ENCODE measurements at regions not wholly inside any gene's neighbourhood (a gene's known extent, or its start where the extent isn't known, plus 50 kb on each side); places are given as distances from the start of the nearest gene placed in this dataset.
"Not testable (repeated sequence)": the region's sequence is repeated elsewhere in the genome, so short reads cannot be mapped to it uniquely, and the experiment has no call there.

DNA sequence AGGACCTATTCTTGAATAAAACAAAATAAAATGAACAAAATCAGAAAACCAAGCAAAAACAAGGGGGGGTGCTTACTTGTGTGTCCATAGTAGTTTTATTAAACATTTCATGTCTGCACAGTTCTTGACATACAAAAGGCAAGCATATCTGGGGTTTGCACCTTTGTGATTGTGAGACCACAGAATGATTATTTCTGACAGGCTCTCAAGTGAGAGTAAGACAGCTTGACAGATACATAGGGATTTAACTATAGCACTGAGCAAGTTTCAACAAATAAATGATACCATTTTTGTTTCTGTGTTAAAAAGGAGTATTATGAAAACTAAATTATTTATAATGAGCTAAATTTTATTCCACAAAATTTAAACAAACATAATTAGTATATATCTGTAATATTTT, 712.0 kb upstream of the PCDH10 start:
- Histone ChIP-seq H3K9me3 (ENCODE audit: control insufficient read depth in 2 of 2, low read length in 2 of 2) (no peaks in the 10 kb centered on the region), H3K27me3 (ENCODE audit: control insufficient read depth in 1 of 2, insufficient read depth in 2 of 2, low read length in 2 of 2) (no peaks in the 10 kb centered on the region), H3K4me3 (ENCODE audit: low read length in 2 of 2) (no peak overlapping the region), H3K36me3 (ENCODE audit: control insufficient read depth in 2 of 2, insufficient read depth in 2 of 2, low read length in 2 of 2) (no peaks in the 10 kb centered on the region), H3K4me1 (ENCODE audit: control insufficient read depth, insufficient read depth, low read length) (no peaks in the 10 kb centered on the region), H3K9ac (ENCODE audit: low read length in 2 of 2) (no peak overlapping the region), H3K27ac (ENCODE audit: low read length) (no peak overlapping the region)

DNA sequence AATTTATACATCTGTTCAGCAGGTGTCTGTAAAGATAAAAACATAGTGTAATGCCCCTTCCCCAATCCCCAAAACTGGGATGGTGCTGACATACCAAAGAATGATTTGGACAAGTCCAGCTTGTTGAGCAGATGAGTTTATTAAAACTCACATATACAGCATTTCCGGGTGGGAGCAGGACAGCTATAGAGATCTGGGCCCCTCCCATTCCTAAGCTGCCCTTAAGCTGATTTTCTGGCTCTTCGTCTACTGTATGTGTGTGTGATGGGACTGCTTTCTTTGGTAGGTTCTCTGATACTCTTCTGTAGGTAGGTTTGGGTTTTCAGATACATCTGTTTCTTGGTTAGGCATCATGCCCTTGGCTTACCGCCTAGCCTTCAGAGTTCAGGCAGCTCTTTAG, 703.7 kb upstream of the PCDH10 start:
- no peak overlapping the region for H3K4me3 ChIP-seq (ENCODE audit: low read length in 2 of 2)
- no peaks in the 10 kb centered on the region for H3K27me3 ChIP-seq (ENCODE audit: control insufficient read depth in 1 of 2, insufficient read depth in 2 of 2, low read length in 2 of 2)
- no peaks in the 10 kb centered on the region for H3K36me3 ChIP-seq (ENCODE audit: control insufficient read depth in 2 of 2, insufficient read depth in 2 of 2, low read length in 2 of 2)
- no peaks in the 10 kb centered on the region for H3K4me1 ChIP-seq (ENCODE audit: control insufficient read depth, insufficient read depth, low read length)
- no peak overlapping the region for H3K9ac ChIP-seq (ENCODE audit: low read length in 2 of 2)
- no peaks in the 10 kb centered on the region for H3K9me3 ChIP-seq (ENCODE audit: control insufficient read depth in 2 of 2, low read length in 2 of 2)
- H3K27ac ChIP-seq (ENCODE audit: low read length) = no peak overlapping the region

DNA sequence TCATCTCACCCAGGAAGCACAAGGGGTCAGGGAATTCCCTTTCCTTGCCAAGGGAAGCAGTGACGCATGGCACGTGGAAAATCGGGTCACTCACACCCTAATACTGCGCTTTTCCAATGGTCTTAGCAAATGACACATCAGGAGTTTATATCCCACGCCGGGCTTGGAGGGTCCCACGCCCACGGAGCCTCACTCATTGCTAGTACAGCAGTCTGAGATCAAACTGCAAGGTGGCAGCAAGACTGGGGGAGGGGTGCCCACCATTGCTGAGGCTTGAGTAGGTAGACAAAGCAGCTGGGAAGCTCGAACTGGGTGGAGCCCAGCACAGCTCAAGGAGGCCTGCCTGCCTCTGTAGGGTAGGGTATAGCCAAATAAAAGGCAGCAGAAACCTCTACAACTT, 691.1 kb upstream of the PCDH10 start:
- not testable (repeated sequence) for H3K9me3 ChIP-seq (ENCODE audit: control insufficient read depth in 2 of 2, low read length in 2 of 2)

DNA sequence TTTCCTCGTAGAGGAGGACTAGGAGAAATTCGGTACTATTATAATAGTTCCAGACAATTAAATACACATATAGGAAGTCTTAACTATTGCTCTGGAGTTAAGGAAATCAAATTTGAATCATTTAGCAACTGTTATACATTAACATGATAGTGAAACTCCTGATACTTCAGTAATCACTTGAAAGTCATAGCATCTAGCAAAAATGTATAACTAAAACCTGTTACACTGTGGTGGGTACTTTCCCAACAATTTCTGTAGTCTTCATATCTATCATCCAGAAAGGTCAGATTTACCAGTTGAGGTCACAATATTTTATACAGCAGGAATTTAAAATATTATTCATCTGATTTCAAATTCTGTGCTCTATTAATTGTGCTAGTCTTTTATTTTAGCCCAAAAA, 669.6 kb upstream of the PCDH10 start:
- Histone ChIP-seq H3K4me1 (ENCODE audit: control insufficient read depth, insufficient read depth, low read length) (no peaks in the 10 kb centered on the region), H3K36me3 (ENCODE audit: control insufficient read depth in 2 of 2, insufficient read depth in 2 of 2, low read length in 2 of 2) (no peaks in the 10 kb centered on the region), H3K4me3 (ENCODE audit: low read length in 2 of 2) (no peak overlapping the region), H3K27ac (ENCODE audit: low read length) (no peak overlapping the region), H3K9ac (ENCODE audit: low read length in 2 of 2) (no peak overlapping the region), H3K9me3 (ENCODE audit: control insufficient read depth in 2 of 2, low read length in 2 of 2) (peaks cover 2 to 5% of the 10 kb centered on the region in 2 donors), H3K27me3 (ENCODE audit: control insufficient read depth in 1 of 2, insufficient read depth in 2 of 2, low read length in 2 of 2) (no peaks in the 10 kb centered on the region)

More for the DNA sequence above, 691.1 kb upstream of the PCDH10 start:
- H3K27ac ChIP-seq (ENCODE audit: low read length); H3K36me3 ChIP-seq (ENCODE audit: control insufficient read depth in 2 of 2, insufficient read depth in 2 of 2, low read length in 2 of 2); H3K27me3 ChIP-seq (ENCODE audit: control insufficient read depth in 1 of 2, insufficient read depth in 2 of 2, low read length in 2 of 2); H3K9ac ChIP-seq (ENCODE audit: low read length in 2 of 2); H3K4me1 ChIP-seq (ENCODE audit: control insufficient read depth, insufficient read depth, low read length); H3K4me3 ChIP-seq (ENCODE audit: low read length in 2 of 2): not testable (repeated sequence)

DNA sequence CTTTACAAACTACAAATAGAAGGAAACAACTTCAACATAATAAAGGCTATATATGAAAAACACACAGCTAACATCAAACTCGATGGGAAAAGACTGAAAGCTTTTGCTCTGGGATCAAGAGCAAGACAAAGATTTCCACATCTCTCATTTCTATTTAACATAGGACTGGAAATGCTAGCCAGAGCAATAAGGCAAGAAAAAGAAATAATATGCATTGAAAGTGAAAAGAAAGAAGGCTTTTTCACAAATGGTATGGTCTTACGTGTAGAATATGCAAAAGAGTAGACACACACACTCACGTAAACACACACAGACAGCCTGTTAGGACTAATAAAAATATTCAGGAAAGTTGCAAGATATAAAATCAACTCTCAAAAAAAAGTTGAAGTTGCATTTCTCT, 660.5 kb upstream of the PCDH10 start:
- H3K27me3 ChIP-seq (ENCODE audit: control insufficient read depth in 1 of 2, insufficient read depth in 2 of 2, low read length in 2 of 2) = no peaks in the 10 kb centered on the region
- H3K4me1 ChIP-seq (ENCODE audit: control insufficient read depth, insufficient read depth, low read length) = no peaks in the 10 kb centered on the region
- H3K9me3 ChIP-seq (ENCODE audit: control insufficient read depth in 2 of 2, low read length in 2 of 2) = peaks cover 0 to 8% of the 10 kb centered on the region in 2 donors
- no peak overlapping the region for H3K9ac ChIP-seq (ENCODE audit: low read length in 2 of 2)
- H3K27ac ChIP-seq (ENCODE audit: low read length) = no peak overlapping the region
- H3K36me3 ChIP-seq (ENCODE audit: control insufficient read depth in 2 of 2, insufficient read depth in 2 of 2, low read length in 2 of 2) = no peaks in the 10 kb centered on the region
- H3K4me3 ChIP-seq (ENCODE audit: low read length in 2 of 2) = no peak overlapping the region

DNA sequence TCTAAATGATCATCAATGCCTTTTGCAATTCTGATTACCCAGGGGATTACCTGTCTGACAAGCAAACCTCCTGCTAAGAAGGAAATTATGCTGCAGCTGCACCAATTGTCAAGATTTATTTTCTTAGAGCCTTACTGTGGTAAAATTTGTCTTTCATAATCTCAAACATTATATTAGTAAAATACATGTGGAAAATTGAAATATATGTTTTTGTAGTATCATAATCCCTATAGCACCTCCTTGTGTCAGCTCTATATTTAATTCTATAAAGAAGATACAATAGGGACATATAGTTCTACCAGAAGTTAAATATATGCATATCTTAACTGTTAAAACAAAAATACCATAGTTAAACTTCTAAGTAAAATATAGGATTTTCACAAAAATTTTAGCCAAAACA, 655.6 kb upstream of the PCDH10 start:
- Histone ChIP-seq H3K9ac (ENCODE audit: low read length in 2 of 2) (no peak overlapping the region), H3K27me3 (ENCODE audit: control insufficient read depth in 1 of 2, insufficient read depth in 2 of 2, low read length in 2 of 2) (no peaks in the 10 kb centered on the region), H3K9me3 (ENCODE audit: control insufficient read depth in 2 of 2, low read length in 2 of 2) (peaks cover 0 to 6% of the 10 kb centered on the region in 2 donors), H3K4me1 (ENCODE audit: control insufficient read depth, insufficient read depth, low read length) (no peaks in the 10 kb centered on the region), H3K4me3 (ENCODE audit: low read length in 2 of 2) (no peak overlapping the region), H3K36me3 (ENCODE audit: control insufficient read depth in 2 of 2, insufficient read depth in 2 of 2, low read length in 2 of 2) (no peaks in the 10 kb centered on the region), H3K27ac (ENCODE audit: low read length) (no peak overlapping the region)

DNA sequence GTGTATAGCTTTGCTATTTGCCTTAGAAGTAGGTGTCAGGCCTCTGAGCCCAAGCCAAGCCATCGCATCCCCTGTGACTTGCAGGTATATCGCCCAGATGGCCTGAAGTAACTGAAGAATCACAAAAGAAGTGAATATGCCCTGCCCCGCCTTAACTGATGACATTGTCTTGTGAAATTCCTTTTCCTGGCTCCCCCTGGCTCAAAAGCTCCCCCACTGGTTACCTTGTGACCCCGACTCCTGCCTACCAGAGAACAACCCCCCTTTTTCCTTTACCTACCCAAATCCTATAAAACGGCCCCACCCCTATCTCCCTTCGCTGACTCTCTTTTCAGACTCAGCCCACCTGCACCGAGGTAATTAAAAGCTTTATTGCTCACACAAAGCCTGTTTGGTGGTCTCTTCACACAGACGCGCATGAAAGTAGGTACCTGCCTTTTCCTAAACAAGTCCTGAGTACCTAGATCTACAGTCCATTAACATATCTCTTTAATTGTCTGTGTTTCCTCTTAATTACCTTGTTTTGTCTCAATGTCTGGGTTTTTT, 653.8 kb upstream of the PCDH10 start:
- H3K36me3 ChIP-seq (ENCODE audit: control insufficient read depth in 2 of 2, insufficient read depth in 2 of 2, low read length in 2 of 2); H3K9me3 ChIP-seq (ENCODE audit: control insufficient read depth in 2 of 2, low read length in 2 of 2); H3K27me3 ChIP-seq (ENCODE audit: control insufficient read depth in 1 of 2, insufficient read depth in 2 of 2, low read length in 2 of 2); H3K4me1 ChIP-seq (ENCODE audit: control insufficient read depth, insufficient read depth, low read length); H3K27ac ChIP-seq (ENCODE audit: low read length); H3K4me3 ChIP-seq (ENCODE audit: low read length in 2 of 2); H3K9ac ChIP-seq (ENCODE audit: low read length in 2 of 2): not testable (repeated sequence)

DNA sequence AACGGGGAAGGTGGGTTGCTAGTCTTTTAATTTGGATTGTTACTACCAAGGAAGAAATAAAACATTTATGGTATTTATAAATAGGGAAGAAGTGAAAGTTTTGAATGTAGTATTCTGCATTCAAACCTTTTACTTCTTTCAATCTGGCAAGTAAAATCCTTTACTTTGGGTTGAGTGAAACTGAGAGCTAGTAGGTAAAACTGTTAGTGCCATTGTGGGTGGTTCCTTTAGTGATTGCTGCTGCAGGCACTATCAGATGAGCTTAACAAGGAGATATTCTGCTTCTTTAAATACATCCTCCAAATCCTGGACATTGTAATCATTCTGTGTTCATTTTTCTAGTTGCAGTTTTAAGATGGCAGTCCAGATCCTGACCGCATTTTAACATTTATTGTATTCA, 650.9 kb upstream of the PCDH10 start:
- H3K9me3 ChIP-seq (ENCODE audit: control insufficient read depth in 2 of 2, low read length in 2 of 2) = no peaks in the 10 kb centered on the region
- no peaks in the 10 kb centered on the region for H3K27me3 ChIP-seq (ENCODE audit: control insufficient read depth in 1 of 2, insufficient read depth in 2 of 2, low read length in 2 of 2)
- H3K9ac ChIP-seq (ENCODE audit: low read length in 2 of 2) = no peak overlapping the region
- H3K4me1 ChIP-seq (ENCODE audit: control insufficient read depth, insufficient read depth, low read length) = no peaks in the 10 kb centered on the region
- no peak overlapping the region for H3K4me3 ChIP-seq (ENCODE audit: low read length in 2 of 2)
- H3K36me3 ChIP-seq (ENCODE audit: control insufficient read depth in 2 of 2, insufficient read depth in 2 of 2, low read length in 2 of 2) = no peaks in the 10 kb centered on the region
- no peak overlapping the region for H3K27ac ChIP-seq (ENCODE audit: low read length)

DNA sequence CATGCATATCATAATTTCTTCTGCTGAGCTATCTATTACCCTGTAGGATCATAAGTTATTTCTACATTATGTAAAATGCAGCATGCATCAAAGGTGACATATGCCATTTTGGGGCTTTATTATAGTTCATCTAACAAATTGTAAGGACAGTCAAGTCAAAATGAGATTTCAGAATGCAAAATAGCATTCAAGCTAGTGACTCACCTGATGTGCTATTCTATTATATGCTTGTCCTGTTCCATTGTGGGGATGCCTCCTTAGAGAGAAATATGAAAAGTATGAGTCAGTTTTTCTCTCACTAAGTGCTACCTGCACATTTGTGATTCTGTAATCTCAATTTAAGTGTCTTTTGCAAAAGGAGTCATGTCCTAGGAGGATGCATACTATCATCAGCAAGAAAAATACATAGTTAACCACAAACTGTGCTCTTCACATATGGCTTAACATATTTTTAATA, 647.0 kb upstream of the PCDH10 start:
- no peaks in the 10 kb centered on the region for H3K27me3 ChIP-seq (ENCODE audit: control insufficient read depth in 1 of 2, insufficient read depth in 2 of 2, low read length in 2 of 2)
- no peak overlapping the region for H3K4me3 ChIP-seq (ENCODE audit: low read length in 2 of 2)
- H3K9me3 ChIP-seq (ENCODE audit: control insufficient read depth in 2 of 2, low read length in 2 of 2) = no peaks in the 10 kb centered on the region
- H3K36me3 ChIP-seq (ENCODE audit: control insufficient read depth in 2 of 2, insufficient read depth in 2 of 2, low read length in 2 of 2) = no peaks in the 10 kb centered on the region
- H3K4me1 ChIP-seq (ENCODE audit: control insufficient read depth, insufficient read depth, low read length) = no peaks in the 10 kb centered on the region
- H3K27ac ChIP-seq (ENCODE audit: low read length) = no peak overlapping the region
- H3K9ac ChIP-seq (ENCODE audit: low read length in 2 of 2) = no peak overlapping the region

DNA sequence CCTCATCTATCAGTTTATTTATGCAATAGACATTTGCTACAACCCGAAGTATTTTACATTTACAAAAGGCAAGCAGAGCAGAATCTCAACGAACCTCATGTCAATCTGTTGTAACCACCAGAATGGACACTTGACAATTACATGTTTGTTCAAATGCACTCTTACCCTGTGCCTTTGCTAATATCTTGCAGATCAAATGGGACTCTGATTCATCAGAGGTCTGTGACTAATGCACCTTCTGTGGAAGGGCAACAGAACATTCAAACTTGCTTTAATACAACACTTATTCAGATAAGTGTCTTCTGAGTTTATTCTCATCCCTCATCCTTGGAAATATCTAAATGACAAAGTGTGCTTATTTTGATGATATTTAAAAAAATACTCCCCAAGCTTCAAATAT, 644.7 kb upstream of the PCDH10 start:
- no peak overlapping the region for H3K4me3 ChIP-seq (ENCODE audit: low read length in 2 of 2)
- no peak overlapping the region for H3K27ac ChIP-seq (ENCODE audit: low read length)
- no peak overlapping the region for H3K9ac ChIP-seq (ENCODE audit: low read length in 2 of 2)
- H3K27me3 ChIP-seq (ENCODE audit: control insufficient read depth in 1 of 2, insufficient read depth in 2 of 2, low read length in 2 of 2) = no peaks in the 10 kb centered on the region
- H3K4me1 ChIP-seq (ENCODE audit: control insufficient read depth, insufficient read depth, low read length) = no peaks in the 10 kb centered on the region
- H3K9me3 ChIP-seq (ENCODE audit: control insufficient read depth in 2 of 2, low read length in 2 of 2) = no peaks in the 10 kb centered on the region
- no peaks in the 10 kb centered on the region for H3K36me3 ChIP-seq (ENCODE audit: control insufficient read depth in 2 of 2, insufficient read depth in 2 of 2, low read length in 2 of 2)

DNA sequence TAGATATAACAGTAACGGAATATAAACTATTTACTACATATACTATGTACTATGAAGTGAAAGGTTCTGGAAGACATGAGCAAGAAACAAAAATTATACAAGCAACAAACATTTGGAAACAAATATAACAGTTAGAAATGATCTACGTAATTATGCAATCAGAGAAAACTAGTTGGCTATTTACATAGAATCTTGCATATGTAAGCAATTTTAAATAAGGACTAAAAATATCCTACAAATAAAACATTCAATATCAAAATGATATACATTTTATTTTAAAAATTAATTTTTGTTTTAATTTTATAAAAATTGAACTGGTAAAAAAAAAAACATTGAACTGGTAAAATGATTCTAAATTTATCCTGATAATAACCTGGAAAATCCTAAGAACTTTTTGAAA, 642.5 kb upstream of the PCDH10 start:
- Histone ChIP-seq H3K27me3 (ENCODE audit: control insufficient read depth in 1 of 2, insufficient read depth in 2 of 2, low read length in 2 of 2) (no peaks in the 10 kb centered on the region), H3K36me3 (ENCODE audit: control insufficient read depth in 2 of 2, insufficient read depth in 2 of 2, low read length in 2 of 2) (no peaks in the 10 kb centered on the region), H3K27ac (ENCODE audit: low read length) (no peak overlapping the region), H3K9me3 (ENCODE audit: control insufficient read depth in 2 of 2, low read length in 2 of 2) (no peaks in the 10 kb centered on the region), H3K9ac (ENCODE audit: low read length in 2 of 2) (no peak overlapping the region), H3K4me1 (ENCODE audit: control insufficient read depth, insufficient read depth, low read length) (no peaks in the 10 kb centered on the region), H3K4me3 (ENCODE audit: low read length in 2 of 2) (no peak overlapping the region)
